VCaP (cell line): ENCODE measurements at regions not wholly inside any gene's neighbourhood (a gene's known extent, or its start where the extent isn't known, plus 50 kb on each side); places are given as distances from the start of the nearest gene placed in this dataset.

Experiments used
- H3K27ac ChIP-seq: fragments of 450-650 bp; 2 replicates; pipeline ENCODE4 v1.5.1; 2017
- CTCF ChIP-seq: fragments of 450-650 bp; conservative IDR thresholded peaks from 2 replicates; pipeline ENCODE4 v1.5.1; 2017; ENCODE audit warnings: mild to moderate bottlenecking, moderate library complexity

GRCh38 chr5:39570403-39571027 lies 145.7 kb upstream of the DAB2 start:
- TF ChIP-seq CTCF: peak; percentile 86
- no peak overlapping the region for H3K27ac ChIP-seq

GRCh38 chr5:39569857-39570256 lies 145.1 kb upstream of the DAB2 start:
- TF ChIP-seq CTCF: no peak
- H3K27ac ChIP-seq: no peak overlapping the region

- no peak for TF ChIP-seq CTCF
- H3K27ac ChIP-seq: no peak overlapping the region
Observed at GRCh38 chr5:39566891-39567290, 142.1 kb upstream of the DAB2 start.

GRCh38 chr5:39566029-39566428 lies 141.2 kb upstream of the DAB2 start:
- H3K27ac ChIP-seq: no peak overlapping the region

GRCh38 chr5:39561421-39561820 lies 136.6 kb upstream of the DAB2 start:
- no peak for TF ChIP-seq CTCF
- H3K27ac ChIP-seq: no peak overlapping the region

More at GRCh38 chr5:39566029-39566428, 141.2 kb upstream of the DAB2 start:
- TF ChIP-seq CTCF: no peak

- TF ChIP-seq CTCF: no peak
- no peak overlapping the region for H3K27ac ChIP-seq
Observed at GRCh38 chr5:39560726-39561125, 135.9 kb upstream of the DAB2 start.

GRCh38 chr5:39559923-39560322 lies 135.1 kb upstream of the DAB2 start:
- H3K27ac ChIP-seq: no peak overlapping the region
- no peak for TF ChIP-seq CTCF

GRCh38 chr5:39558541-39558940 lies 133.8 kb upstream of the DAB2 start:
- no peak overlapping the region for H3K27ac ChIP-seq
- TF ChIP-seq CTCF: no peak
